GM23338 (cell line): ENCODE measurements at regions not wholly inside any gene's neighbourhood (a gene's known extent, or its start where the extent isn't known, plus 50 kb on each side); places are given as distances from the start of the nearest gene placed in this dataset.
A peak's percentile ranks its signal among the peaks of the same experiment; 100 is the strongest.

Source experiments
- ATAC-seq: fragments of 200-7000 bp; cut with Tn5 transposase; 3 replicates; pipeline ENCODE4 v1.9.1; 2020
- DNase-seq: peaks from one replicate; pipeline ENCODE4 v3.0.0-alpha.2; 2015; ENCODE audit warnings: low spot score
- H2AFZ ChIP-seq: fragments of 200-600 bp; sonication (generic); 2 replicates; pipeline ENCODE4 v1.8.0; 2016; ENCODE audit warnings: antibody characterized with exemption, mild to moderate bottlenecking, moderate library complexity
- H3F3A ChIP-seq: fragments of 200-600 bp; sonication (generic); replicated peaks from 2 replicates; pipeline ENCODE4 v1.8.0; 2017; ENCODE audit warnings: antibody characterized with exemption, mixed run types, low read depth
- H3K27ac ChIP-seq: fragments of 200-600 bp; sonication (generic); 2 replicates; pipeline ENCODE4 v1.6.1; 2016; ENCODE audit warnings: low read depth
- H3K27me3 ChIP-seq: fragments of 200-600 bp; sonication (generic); 2 replicates; pipeline ENCODE4 v1.8.0; 2016; ENCODE audit warnings: mild to moderate bottlenecking, mixed run types, moderate library complexity; ENCODE audit not compliant: insufficient read depth
- H3K36me3 ChIP-seq: fragments of 200-600 bp; sonication (generic); 2 replicates; pipeline ENCODE4 v1.8.0; 2016; ENCODE audit warnings: mild to moderate bottlenecking; ENCODE audit not compliant: insufficient read depth
- H3K4me1 ChIP-seq: fragments of 200-600 bp; sonication (generic); 2 replicates; pipeline ENCODE4 v1.8.0; 2016; ENCODE audit warnings: mild to moderate bottlenecking, moderate library complexity; ENCODE audit not compliant: insufficient read depth
- H3K4me2 ChIP-seq: fragments of 200-600 bp; sonication (generic); 2 replicates; pipeline ENCODE4 v1.7.1; 2017; ENCODE audit warnings: mixed run types
- H3K4me3 ChIP-seq: fragments of 200-600 bp; sonication (generic); 2 replicates; pipeline ENCODE4 v1.6.1; 2016; ENCODE audit warnings: mixed run types
- H3K79me2 ChIP-seq: fragments of 200-600 bp; sonication (generic); replicated peaks from 2 replicates; pipeline ENCODE4 v1.8.0; 2017; ENCODE audit warnings: mild to moderate bottlenecking; ENCODE audit not compliant: insufficient read depth
- H3K9me2 ChIP-seq: fragments of 200-600 bp; sonication (generic); 2 replicates; pipeline ENCODE4 v1.8.0; 2017; ENCODE audit not compliant: insufficient read depth
- H4K20me1 ChIP-seq: fragments of 200-600 bp; sonication (generic); replicated peaks from 2 replicates; pipeline ENCODE4 v1.8.0; 2017; ENCODE audit warnings: mild to moderate bottlenecking; ENCODE audit not compliant: insufficient read depth
- H3K27ac Mint-ChIP-seq: 2 replicates; pipeline ENCODE4 v1.8.0; 2020; ENCODE audit warnings: inconsistent platforms, mild to moderate bottlenecking, moderate library complexity, mixed read lengths
- H3K27me3 Mint-ChIP-seq: 3 replicates; pipeline ENCODE4 v1.8.0; 2022; ENCODE audit warnings: low read depth, mild to moderate bottlenecking, moderate library complexity, mixed read lengths, inconsistent platforms; ENCODE audit not compliant: insufficient read depth, poor library complexity
- H3K36me3 Mint-ChIP-seq: 3 replicates; pipeline ENCODE4 v1.8.0; 2021; ENCODE audit warnings: low read depth, mild to moderate bottlenecking, inconsistent platforms, moderate library complexity, mixed read lengths
- H3K4me1 Mint-ChIP-seq: 3 replicates; pipeline ENCODE4 v1.8.0; 2020; ENCODE audit warnings: mild to moderate bottlenecking, inconsistent platforms, mixed read lengths
- H3K4me3 Mint-ChIP-seq: 3 replicates; pipeline ENCODE4 v1.8.0; 2021; ENCODE audit warnings: moderate library complexity, mild to moderate bottlenecking, inconsistent platforms, mixed read lengths
- H3K9me3 Mint-ChIP-seq: 3 replicates; pipeline ENCODE4 v1.8.0; 2020; ENCODE audit warnings: moderate library complexity, mild to moderate bottlenecking, inconsistent platforms, mixed read lengths
- CTCF ChIP-seq, 2 experiments: fragments of 200-600 bp in 1 of 2; sonication (generic) in 1 of 2; conservative IDR thresholded peaks; 2 replicates each; pipeline versions ENCODE4 v1.5.1 to v1.6.1; 2016 to 2017; ENCODE audit warnings: antibody characterized with exemption in 2 of 2, low read depth in 2 of 2, mild to moderate bottlenecking in 2 of 2, moderate library complexity in 1 of 2
- ETS1 ChIP-seq: IDR thresholded peaks from 2 replicates; pipeline ENCODE4 v1.6.1; 2016; ENCODE audit warnings: antibody characterized with exemption
- EZH2 ChIP-seq: fragments of 200-600 bp; sonication (generic); IDR thresholded peaks from one replicate; pipeline ENCODE4 v1.8.0; 2017; ENCODE audit warnings: antibody characterized with exemption, mild to moderate bottlenecking, low read depth; ENCODE audit not compliant: unreplicated experiment
- EZH2phosphoT487 ChIP-seq: fragments of 200-600 bp; sonication (generic); IDR thresholded peaks from one replicate; pipeline ENCODE4 v1.8.1; 2018; ENCODE audit warnings: antibody characterized with exemption; ENCODE audit not compliant: unreplicated experiment
- JUNB ChIP-seq: IDR thresholded peaks from one replicate; pipeline ENCODE4 v1.6.1; 2016; ENCODE audit warnings: antibody characterized with exemption; ENCODE audit not compliant: unreplicated experiment
- NANOG ChIP-seq: IDR thresholded peaks from 2 replicates; pipeline ENCODE4 v1.6.1; 2016; ENCODE audit warnings: antibody characterized with exemption, borderline replicate concordance
- REST ChIP-seq: IDR thresholded peaks from one replicate; pipeline ENCODE4 v1.6.1; 2018; ENCODE audit warnings: antibody characterized with exemption; ENCODE audit not compliant: unreplicated experiment
- STAT1 ChIP-seq: IDR thresholded peaks from one replicate; pipeline ENCODE4 v1.6.1; 2016; ENCODE audit warnings: antibody characterized with exemption; ENCODE audit not compliant: unreplicated experiment
- ZNF114 ChIP-seq: fragments of 250-450 bp; sonication (Bioruptor Pico); IDR thresholded peaks from 2 replicates; pipeline ENCODE4 v1.5.0; 2020; ENCODE audit warnings: mild to moderate bottlenecking, moderate library complexity

GRCh38 chr16:26396511-26397235, 670.1 kb upstream of the C16orf82 start:
- H4K20me1 ChIP-seq, result no peaks in the 10 kb centered on the region
- H3K4me3 ChIP-seq, result no peak overlapping the region
- H3K27ac ChIP-seq, result no peak overlapping the region
- Mint-ChIP-seq H3K9me3 (peaks cover 73% of the 10 kb centered on the region), H3K27ac (no peak overlapping the region), H3K27me3 (peaks cover 5% of the 10 kb centered on the region), H3K36me3 (peaks cover 6% of the 10 kb centered on the region; the same call in 2 of the 3 replicates), H3K4me3 (no peak overlapping the region), H3K4me1 (no peaks in the 10 kb centered on the region; the same call in 2 of the 3 replicates)
- H3K27me3 ChIP-seq, result no peaks in the 10 kb centered on the region
- H3K36me3 ChIP-seq, result no peaks in the 10 kb centered on the region
- no peaks in the 10 kb centered on the region for H3F3A ChIP-seq
- H3K79me2 ChIP-seq, result no peaks in the 10 kb centered on the region
- H3K9me2 ChIP-seq, result no peaks in the 10 kb centered on the region; the same call in 1 of the 2 replicates
- H2AFZ ChIP-seq, result no peak overlapping the region
- TF ChIP-seq REST (peak; percentile 68), EZH2phosphoT487 (no peak)
- DNase-seq (peak; percentile 41), ATAC-seq (no peak; the same call in 2 of the 3 replicates)
- no peaks in the 10 kb centered on the region for H3K4me1 ChIP-seq
- H3K4me2 ChIP-seq, result no peak overlapping the region

GRCh38 chr16:26413780-26414179, 652.9 kb upstream of the C16orf82 start:
- no peak for ATAC-seq
- Mint-ChIP-seq H3K27ac (no peak overlapping the region; the same call in 1 of the 2 replicates), H3K4me3 (no peak overlapping the region), H3K4me1 (peaks cover 12% of the 10 kb centered on the region; the same call in 2 of the 3 replicates), H3K27me3 (peaks cover 4% of the 10 kb centered on the region), H3K36me3 (no peaks in the 10 kb centered on the region), H3K9me3 (peaks cover 71% of the 10 kb centered on the region)
- no peaks in the 10 kb centered on the region for H3K79me2 ChIP-seq
- no peaks in the 10 kb centered on the region for H3K36me3 ChIP-seq
- no peak overlapping the region for H3K4me2 ChIP-seq
- DNase-seq, result no peak
- H3K4me3 ChIP-seq, result no peak overlapping the region
- no peak overlapping the region for H2AFZ ChIP-seq
- no peaks in the 10 kb centered on the region for H3K27me3 ChIP-seq
- no peaks in the 10 kb centered on the region for H4K20me1 ChIP-seq
- no peaks in the 10 kb centered on the region for H3F3A ChIP-seq
- no peak overlapping the region for H3K27ac ChIP-seq
- peaks cover 6% of the 10 kb centered on the region for H3K4me1 ChIP-seq
- H3K9me2 ChIP-seq, result no peaks in the 10 kb centered on the region
- TF ChIP-seq JUNB (no peak), STAT1 (no peak), CTCF (conservative IDR thresholded peaks at IDR 0.05; ENCODE audit: low read depth in 2 of 2) (no peak), EZH2phosphoT487 (no peak), ETS1 (no peak), NANOG (no peak), REST (no peak), EZH2 (no peak), ZNF114 (no peak)
